BE2C (cell line): ENCODE measurements at regions not wholly inside any gene's neighbourhood (a gene's known extent, or its start where the extent isn't known, plus 50 kb on each side); places are given as distances from the start of the nearest gene placed in this dataset.

Source experiments
- DNase-seq: peaks from one replicate; pipeline ENCODE4 v3.0.0-alpha.2; 2020
- H3K27me3 ChIP-seq: fragments of 250-450 bp; sonication (Bioruptor Pico); 2 replicates; pipeline ENCODE4 v1.5.1; 2020; ENCODE audit warnings: mild to moderate bottlenecking
- H3K36me3 ChIP-seq: fragments of 250-450 bp; sonication (Bioruptor Pico); 2 replicates; pipeline ENCODE4 v1.5.1; 2020; ENCODE audit warnings: mild to moderate bottlenecking
- H3K4me1 ChIP-seq: fragments of 250-450 bp; sonication (Bioruptor Pico); 2 replicates; pipeline ENCODE4 v1.5.1; 2020
- H3K4me3 ChIP-seq: 2 replicates; pipeline ENCODE4 v1.5.1; 2011; ENCODE audit warnings: low read depth, low read length
- H3K9me3 ChIP-seq: fragments of 250-450 bp; sonication (Bioruptor Pico); 2 replicates; pipeline ENCODE4 v1.5.1; 2020
- CTCF ChIP-seq: IDR thresholded peaks from 2 replicates; pipeline ENCODE4 v1.5.1; 2012; ENCODE audit warnings: mild to moderate bottlenecking, low read depth, low read length

DNA sequence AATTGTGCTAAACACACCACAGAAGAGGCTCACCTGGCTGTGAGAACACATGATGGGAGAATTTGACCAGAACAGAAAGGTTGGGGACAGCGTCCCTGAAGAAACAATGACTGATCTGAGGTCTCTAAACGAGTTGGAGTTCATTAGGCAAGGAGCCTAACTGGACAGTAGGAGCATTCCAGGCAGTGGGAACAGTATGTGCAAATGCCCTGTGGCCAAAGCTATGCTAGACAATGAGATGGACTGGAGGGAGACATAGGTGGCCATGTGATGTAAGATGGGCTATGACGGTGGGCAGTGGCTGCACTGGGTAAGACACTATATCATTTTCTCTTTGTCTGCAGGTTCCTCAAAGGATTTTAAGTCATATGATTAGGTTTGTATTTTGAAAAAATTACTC is 95.1 kb upstream of the ARAP3 start:
- peaks cover 30% of the 10 kb centered on the region for H3K4me1 ChIP-seq
- H3K27me3 ChIP-seq, result no peaks in the 10 kb centered on the region
- no peaks in the 10 kb centered on the region for H3K36me3 ChIP-seq
- no peak for TF ChIP-seq CTCF
- H3K9me3 ChIP-seq, result no peaks in the 10 kb centered on the region
- no peak for DNase-seq
- H3K4me3 ChIP-seq, result no peak overlapping the region

DNA sequence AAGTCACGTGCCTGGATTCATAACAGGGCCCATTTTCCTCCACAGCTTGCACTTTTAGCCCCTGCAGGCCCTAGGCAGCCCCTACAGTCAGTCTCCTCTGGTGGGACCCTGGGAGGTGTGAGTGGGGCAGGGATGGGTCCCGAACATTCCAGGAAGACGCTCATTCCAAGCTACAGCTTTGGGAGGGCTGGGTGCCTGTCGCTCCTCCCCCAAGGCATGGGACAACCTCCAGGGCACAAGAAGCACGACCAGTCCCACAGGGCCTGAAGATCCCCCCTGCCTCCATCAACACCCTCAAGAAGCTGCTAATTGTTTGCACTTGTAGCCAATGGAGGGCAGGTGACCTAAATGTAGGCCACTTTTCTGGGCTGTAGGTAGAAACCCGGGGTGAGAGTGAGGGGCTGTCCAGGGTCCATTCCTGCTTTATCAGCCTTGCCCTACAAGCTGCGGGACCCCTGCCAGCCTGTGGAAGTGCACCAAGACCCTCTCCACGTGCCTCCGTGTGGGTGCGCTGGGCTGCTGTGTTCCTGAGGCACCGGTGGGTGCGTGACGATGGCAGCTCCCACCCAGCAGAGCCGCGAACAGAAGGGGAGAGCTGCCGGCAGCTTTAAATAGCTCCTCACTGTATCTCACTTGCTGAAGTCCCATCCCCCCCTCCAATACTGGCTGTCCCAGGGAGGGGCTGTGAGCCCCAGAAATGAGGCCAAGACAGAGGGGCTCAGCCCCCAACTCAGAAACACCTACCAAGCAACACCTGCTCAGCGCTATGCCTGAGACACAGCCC is 91.9 kb upstream of the ARAP3 start:
- no peak for TF ChIP-seq CTCF
- no peaks in the 10 kb centered on the region for H3K9me3 ChIP-seq

DNA sequence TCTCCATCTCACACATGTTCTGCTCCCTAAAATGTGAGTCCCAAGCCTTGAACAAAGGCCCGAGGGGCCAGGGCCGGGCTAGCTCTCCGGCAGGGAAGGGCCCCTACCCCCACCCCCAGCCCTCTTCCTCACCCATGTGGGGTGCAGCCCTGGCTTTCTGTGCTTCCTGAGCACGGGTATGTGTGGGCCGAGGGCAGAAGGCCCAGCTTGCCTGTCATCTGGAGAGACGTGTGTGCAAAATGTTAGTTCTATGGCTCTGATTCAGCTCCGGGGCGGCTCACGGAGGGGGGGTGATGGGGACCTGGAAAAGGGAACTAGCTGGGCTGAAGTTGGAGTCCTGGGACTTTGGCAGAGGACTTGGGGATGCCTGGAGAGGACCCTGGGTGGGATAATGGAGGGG is 90.3 kb upstream of the ARAP3 start:
- H3K36me3 ChIP-seq, result no peaks in the 10 kb centered on the region
- no peak for DNase-seq
- TF ChIP-seq CTCF, result no peak
- H3K9me3 ChIP-seq, result no peaks in the 10 kb centered on the region
- no peaks in the 10 kb centered on the region for H3K4me1 ChIP-seq
- no peak overlapping the region for H3K4me3 ChIP-seq
- no peaks in the 10 kb centered on the region for H3K27me3 ChIP-seq

More for the DNA sequence above, 91.9 kb upstream of the ARAP3 start:
- no peaks in the 10 kb centered on the region for H3K36me3 ChIP-seq
- H3K27me3 ChIP-seq, result no peaks in the 10 kb centered on the region
- peaks cover 15% of the 10 kb centered on the region for H3K4me1 ChIP-seq
- DNase-seq, result no peak
- H3K4me3 ChIP-seq, result no peak overlapping the region

DNA sequence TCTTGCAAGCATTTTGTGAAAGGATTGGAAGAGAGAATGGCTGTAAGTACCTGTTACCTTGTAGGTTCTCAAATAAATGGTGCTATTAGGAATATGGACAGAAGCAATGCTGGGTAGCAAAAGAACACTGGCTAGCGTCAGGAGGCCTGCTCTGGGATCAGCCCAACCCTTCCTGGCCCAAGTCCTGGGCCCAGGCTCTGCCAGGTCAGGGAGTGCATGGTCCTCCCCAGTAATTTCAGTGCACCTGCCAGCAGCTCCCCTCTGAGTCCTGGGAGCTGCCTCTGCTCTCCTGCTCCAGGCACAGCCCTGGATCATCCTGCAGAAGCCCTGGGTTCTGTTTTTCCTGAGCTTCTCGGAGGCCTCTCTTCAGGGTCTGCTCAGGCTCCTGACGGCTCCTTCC is 89.5 kb upstream of the ARAP3 start:
- no peak for TF ChIP-seq CTCF
- H3K4me1 ChIP-seq, result no peaks in the 10 kb centered on the region
- no peaks in the 10 kb centered on the region for H3K9me3 ChIP-seq
- H3K36me3 ChIP-seq, result no peaks in the 10 kb centered on the region
- DNase-seq, result no peak
- H3K4me3 ChIP-seq, result no peak overlapping the region
- H3K27me3 ChIP-seq, result no peaks in the 10 kb centered on the region

- no peak for DNase-seq
- Histone ChIP-seq H3K9me3 (no peaks in the 10 kb centered on the region), H3K27me3 (no peaks in the 10 kb centered on the region), H3K4me1 (no peaks in the 10 kb centered on the region), H3K36me3 (no peaks in the 10 kb centered on the region), H3K4me3 (no peak overlapping the region)
- no peak for TF ChIP-seq CTCF
These were observed 89.0 kb upstream of the ARAP3 start for GRCh38 chr5:141771031-141771430.

DNA sequence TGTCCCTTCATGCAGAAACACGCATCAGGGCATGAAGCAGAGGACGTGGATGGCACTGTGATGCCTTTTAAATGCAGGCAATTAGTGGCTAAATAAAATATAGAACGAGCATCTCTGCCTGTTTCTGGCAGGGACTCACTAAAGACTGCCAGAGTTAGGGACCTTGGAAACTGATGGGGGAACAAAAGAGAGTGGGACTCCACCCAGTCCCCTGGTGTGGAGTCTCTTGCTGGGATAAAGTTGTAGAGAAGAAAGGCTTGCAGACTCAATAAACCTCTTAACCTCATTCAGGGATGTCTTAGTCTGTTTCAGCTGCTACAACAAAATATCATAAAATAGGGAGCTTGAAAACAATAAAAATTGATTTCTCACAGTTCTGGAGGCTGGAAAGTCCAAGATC is 87.6 kb upstream of the ARAP3 start:
- no peak overlapping the region for H3K4me3 ChIP-seq
- DNase-seq, result no peak
- no peaks in the 10 kb centered on the region for H3K27me3 ChIP-seq
- H3K9me3 ChIP-seq, result no peaks in the 10 kb centered on the region
- H3K36me3 ChIP-seq, result no peaks in the 10 kb centered on the region
- no peaks in the 10 kb centered on the region for H3K4me1 ChIP-seq
- TF ChIP-seq CTCF, result no peak
